ENCODE measurements at regions not wholly inside any gene's neighbourhood (a gene's known extent, or its start where the extent isn't known, plus 50 kb on each side); places are given as distances from the start of the nearest gene placed in this dataset.

- TF ChIP-seq CTBP2 (IDR thresholded peaks at IDR 0.05; ENCODE audit: borderline replicate concordance, insufficient read depth, insufficient read length, low read length): no peak
- no peak for TF ChIP-seq CEBPB (IDR thresholded peaks at IDR 0.05; ENCODE audit: low read depth, low read length)
- no peak for TF ChIP-seq CBX8 (IDR thresholded peaks at IDR 0.05; ENCODE audit: borderline replicate concordance, low read depth, low read length)
- no peak for TF ChIP-seq POLR2AphosphoS5 (IDR thresholded peaks at IDR 0.05; ENCODE audit: low read depth, low read length)
- no peak for TF ChIP-seq PHF8 (conservative IDR thresholded peaks at IDR 0.05; ENCODE audit: low read depth, low read length)
- no peak for TF ChIP-seq JUND (IDR thresholded peaks at IDR 0.05; ENCODE audit: low read length)
- TF ChIP-seq GABPA (IDR thresholded peaks at IDR 0.05; ENCODE audit: borderline replicate concordance, insufficient read depth, low read length): no peak
- no peak for TF ChIP-seq E2F6 (IDR thresholded peaks at IDR 0.05)
- TF ChIP-seq KDM1A (IDR thresholded peaks at IDR 0.05; ENCODE audit: borderline replicate concordance, low read length): no peak
Measured at GRCh38 chrX:144379156-144379555, 495.3 kb downstream of the UBE2NL start (continued).

All from H1 (cell line).